Loucy (cell line): ENCODE measurements at regions not wholly inside any gene's neighbourhood (a gene's known extent, or its start where the extent isn't known, plus 50 kb on each side); places are given as distances from the start of the nearest gene placed in this dataset.

Experiments used
- EZH2phosphoT487 ChIP-seq: fragments of 200-600 bp; IDR thresholded peaks from 2 replicates; pipeline ENCODE4 v1.6.1; 2018; ENCODE audit warnings: antibody characterized with exemption, mild to moderate bottlenecking, moderate library complexity, borderline replicate concordance
- TF ChIP-seq, protein P1 (sequence below): fragments of 200-600 bp; sonication (generic); conservative IDR thresholded peaks from 2 replicates; pipeline ENCODE4 v1.5.1; 2014; ENCODE audit warnings: mild to moderate bottlenecking, antibody characterized with exemption, low read length

DNA sequence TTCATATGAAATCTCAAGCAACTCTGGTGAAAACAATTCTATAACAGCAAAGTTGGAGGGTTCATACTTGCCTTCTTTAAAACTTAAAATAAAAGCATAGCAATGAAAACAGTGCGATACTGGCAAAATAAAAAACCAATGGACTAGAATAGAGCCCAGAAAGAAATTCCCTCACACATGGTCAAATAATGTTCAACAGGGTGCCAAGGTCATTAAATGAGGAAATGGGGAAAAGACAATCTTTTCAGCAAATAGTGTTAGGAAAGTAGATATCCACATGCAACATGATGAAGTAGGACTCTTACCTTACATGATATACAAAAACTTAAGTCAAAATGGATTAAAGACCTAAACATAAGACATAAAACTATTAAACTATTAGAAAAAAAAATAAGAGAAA lies 970.2 kb upstream of the AGA start:
- TF ChIP-seq, protein P1, sequence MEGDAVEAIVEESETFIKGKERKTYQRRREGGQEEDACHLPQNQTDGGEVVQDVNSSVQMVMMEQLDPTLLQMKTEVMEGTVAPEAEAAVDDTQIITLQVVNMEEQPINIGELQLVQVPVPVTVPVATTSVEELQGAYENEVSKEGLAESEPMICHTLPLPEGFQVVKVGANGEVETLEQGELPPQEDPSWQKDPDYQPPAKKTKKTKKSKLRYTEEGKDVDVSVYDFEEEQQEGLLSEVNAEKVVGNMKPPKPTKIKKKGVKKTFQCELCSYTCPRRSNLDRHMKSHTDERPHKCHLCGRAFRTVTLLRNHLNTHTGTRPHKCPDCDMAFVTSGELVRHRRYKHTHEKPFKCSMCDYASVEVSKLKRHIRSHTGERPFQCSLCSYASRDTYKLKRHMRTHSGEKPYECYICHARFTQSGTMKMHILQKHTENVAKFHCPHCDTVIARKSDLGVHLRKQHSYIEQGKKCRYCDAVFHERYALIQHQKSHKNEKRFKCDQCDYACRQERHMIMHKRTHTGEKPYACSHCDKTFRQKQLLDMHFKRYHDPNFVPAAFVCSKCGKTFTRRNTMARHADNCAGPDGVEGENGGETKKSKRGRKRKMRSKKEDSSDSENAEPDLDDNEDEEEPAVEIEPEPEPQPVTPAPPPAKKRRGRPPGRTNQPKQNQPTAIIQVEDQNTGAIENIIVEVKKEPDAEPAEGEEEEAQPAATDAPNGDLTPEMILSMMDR, result no peak
- no peak for TF ChIP-seq EZH2phosphoT487
